ENCODE measurements at regions not wholly inside any gene's neighbourhood (a gene's known extent, or its start where the extent isn't known, plus 50 kb on each side); places are given as distances from the start of the nearest gene placed in this dataset.

DNA sequence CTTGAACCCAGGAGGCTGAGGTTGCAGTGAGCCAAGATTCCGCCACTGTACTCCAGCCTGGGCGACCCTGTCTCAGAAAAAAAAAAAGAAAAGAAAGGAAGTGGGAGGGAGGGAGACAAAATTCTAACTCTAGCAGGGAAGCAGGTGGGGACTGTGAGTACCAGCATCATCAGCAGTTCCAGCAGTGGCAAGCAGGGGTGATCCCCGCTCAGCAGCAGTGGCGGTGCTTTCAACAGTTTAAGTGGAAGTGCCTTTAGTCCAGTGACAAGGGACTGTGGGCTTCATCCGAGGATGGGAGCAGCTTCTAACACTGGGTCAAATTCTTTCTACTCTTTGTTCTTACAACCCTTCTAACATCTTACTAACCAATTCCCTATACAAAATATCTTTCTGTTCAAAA, 858.1 kb upstream of the ADAMTS5 start:
- H2BK120ac ChIP-seq (ENCODE audit: low read depth, low read length), result peak overlapping the region; percentile 42
- H3K9me3 ChIP-seq (ENCODE audit: control insufficient read depth, low read length), result no peaks in the 10 kb centered on the region
- H2BK12ac ChIP-seq (ENCODE audit: low read length in 2 of 2), result peak overlapping the region; percentile 38 to 86
- H2BK5ac ChIP-seq (ENCODE audit: low read depth, low read length, poor library complexity, severe bottlenecking), result no peak overlapping the region
- no peak overlapping the region for H2AK5ac ChIP-seq (ENCODE audit: low read length, severe bottlenecking)
- H2BK15ac ChIP-seq (ENCODE audit: low read depth, poor library complexity, severe bottlenecking), result peak overlapping the region; percentile 93
- no peak overlapping the region for H3K9ac ChIP-seq (ENCODE audit: low read length)
- no peak overlapping the region for H3K4me2 ChIP-seq (ENCODE audit: low read length, poor library complexity, severe bottlenecking)
- H3K14ac ChIP-seq (ENCODE audit: low read length in 2 of 2), result no peak overlapping the region
- no peaks in the 10 kb centered on the region for H3K36me3 ChIP-seq (ENCODE audit: control insufficient read depth in 1 of 2, insufficient read depth in 2 of 2, low read depth in 1 of 2, low read length in 2 of 2)
- H3K27me3 ChIP-seq (ENCODE audit: control insufficient read depth in 1 of 2, insufficient read depth in 1 of 2, low read length in 2 of 2), result no peaks in the 10 kb centered on the region
- H3K23ac ChIP-seq (ENCODE audit: low read length in 2 of 2), result no peak overlapping the region
- H4K91ac ChIP-seq (ENCODE audit: low read length), result peak overlapping the region; percentile 83
- peak overlapping the region in 1 of 2 experiments; percentile 73 for H3K4ac ChIP-seq (ENCODE audit: low read depth in 1 of 2, low read length in 2 of 2)
- no peaks in the 10 kb centered on the region for H3K4me1 ChIP-seq (ENCODE audit: control insufficient read depth, insufficient read depth, low read depth, low read length)
- 88% methylated on average over 5 of the region's 5 CpGs for WGBS
- H3K4me3 ChIP-seq (ENCODE audit: insufficient read depth in 1 of 2, low read depth in 1 of 2, low read length in 2 of 2), result no peak overlapping the region
- no peak overlapping the region for H2AFZ ChIP-seq (ENCODE audit: low read depth, low read length)
- no peaks in the 10 kb centered on the region for H3K79me1 ChIP-seq (replicated peaks; ENCODE audit: low read length, poor library complexity, severe bottlenecking)
- no peak for DNase-seq
- peak overlapping the region in 1 of 2 experiments; percentile 48 for H3K18ac ChIP-seq (ENCODE audit: low read depth in 1 of 2, low read length in 2 of 2)
- no peak overlapping the region for H4K8ac ChIP-seq (ENCODE audit: low read length)
- H3K27ac ChIP-seq (ENCODE audit: low read length, poor library complexity, severe bottlenecking), result no peak overlapping the region

DNA sequence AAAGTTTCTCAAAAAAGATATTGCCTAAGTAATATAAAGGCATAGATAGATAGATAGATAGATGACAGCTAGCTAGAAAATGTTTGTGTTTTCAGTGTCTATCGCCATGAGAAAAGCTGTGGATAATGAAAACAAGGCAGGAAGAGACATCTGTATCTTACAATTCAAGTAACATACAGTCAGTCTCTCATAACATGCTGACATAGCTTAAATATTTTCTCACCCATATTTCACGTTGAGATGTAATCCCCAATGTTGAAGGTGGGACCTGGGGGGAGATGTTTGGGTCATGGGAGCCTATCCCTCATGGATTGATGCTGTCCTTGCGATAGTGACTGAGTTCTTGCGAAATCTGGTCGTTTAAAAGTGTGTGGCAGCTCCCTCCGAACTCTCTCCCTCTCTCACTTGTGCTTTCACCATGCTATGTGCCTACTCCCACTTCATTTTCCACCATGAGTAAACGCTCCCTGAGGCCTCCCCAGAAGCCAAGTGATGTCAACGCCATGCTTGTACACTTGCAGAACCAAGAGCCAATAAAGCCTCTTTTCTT, 856.8 kb upstream of the ADAMTS5 start:
- no peak overlapping the region for H2BK15ac ChIP-seq (ENCODE audit: low read depth, poor library complexity, severe bottlenecking)
- no peak overlapping the region for H4K91ac ChIP-seq (ENCODE audit: low read length)
- H3K4me3 ChIP-seq (ENCODE audit: insufficient read depth in 1 of 2, low read depth in 1 of 2, low read length in 2 of 2), result no peak overlapping the region
- no peak overlapping the region for H3K4me2 ChIP-seq (ENCODE audit: low read length, poor library complexity, severe bottlenecking)
- H2AK5ac ChIP-seq (ENCODE audit: low read length, severe bottlenecking), result no peak overlapping the region
- no peak overlapping the region for H2BK120ac ChIP-seq (ENCODE audit: low read depth, low read length)
- no peak overlapping the region for H3K23ac ChIP-seq (ENCODE audit: low read length in 2 of 2)
- no peak overlapping the region for H2BK5ac ChIP-seq (ENCODE audit: low read depth, low read length, poor library complexity, severe bottlenecking)
- H3K4ac ChIP-seq (ENCODE audit: low read depth in 1 of 2, low read length in 2 of 2), result peak overlapping the region in 1 of 2 experiments; percentile 41
- no peak overlapping the region for H3K9ac ChIP-seq (ENCODE audit: low read length)
- H3K27ac ChIP-seq (ENCODE audit: low read length, poor library complexity, severe bottlenecking), result no peak overlapping the region
- no peaks in the 10 kb centered on the region for H3K27me3 ChIP-seq (ENCODE audit: control insufficient read depth in 1 of 2, insufficient read depth in 1 of 2, low read length in 2 of 2)
- no peak overlapping the region for H4K8ac ChIP-seq (ENCODE audit: low read length)
- H3K18ac ChIP-seq (ENCODE audit: low read depth in 1 of 2, low read length in 2 of 2), result peak overlapping the region in 1 of 2 experiments; percentile 16
- peak overlapping the region; percentile 2 to 37 for H2BK12ac ChIP-seq (ENCODE audit: low read length in 2 of 2)
- no peaks in the 10 kb centered on the region for H3K36me3 ChIP-seq (ENCODE audit: control insufficient read depth in 1 of 2, insufficient read depth in 2 of 2, low read depth in 1 of 2, low read length in 2 of 2)
- no peaks in the 10 kb centered on the region for H3K9me3 ChIP-seq (ENCODE audit: control insufficient read depth, low read length)
- 77% methylated on average over 6 of the region's 8 CpGs for WGBS
- DNase-seq, result no peak
- H3K4me1 ChIP-seq (ENCODE audit: control insufficient read depth, insufficient read depth, low read depth, low read length), result no peaks in the 10 kb centered on the region
- H3K79me1 ChIP-seq (replicated peaks; ENCODE audit: low read length, poor library complexity, severe bottlenecking), result no peaks in the 10 kb centered on the region
- no peak overlapping the region for H3K14ac ChIP-seq (ENCODE audit: low read length in 2 of 2)
- no peak overlapping the region for H2AFZ ChIP-seq (ENCODE audit: low read depth, low read length)

DNA sequence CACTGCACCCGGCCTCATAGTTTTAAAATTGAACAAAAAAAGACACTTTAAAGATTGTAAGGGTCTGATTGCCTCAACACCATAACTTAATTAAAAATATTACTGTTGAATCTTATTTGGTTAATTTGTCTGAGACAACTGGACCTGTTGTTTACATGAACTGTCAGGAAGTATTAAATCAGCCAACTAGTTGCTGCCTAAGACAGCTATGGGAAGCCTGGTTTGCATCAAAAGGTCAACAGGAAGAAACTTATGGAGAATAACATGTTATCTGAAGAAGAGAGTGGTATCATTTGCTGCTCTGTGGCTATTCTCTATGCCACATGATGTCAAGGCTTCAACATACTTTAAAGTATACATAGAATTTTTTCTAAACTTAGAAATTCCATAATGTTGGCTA, 853.5 kb upstream of the ADAMTS5 start:
- no peaks in the 10 kb centered on the region for H3K27me3 ChIP-seq (ENCODE audit: control insufficient read depth in 1 of 2, insufficient read depth in 1 of 2, low read length in 2 of 2)
- H3K4me1 ChIP-seq (ENCODE audit: control insufficient read depth, insufficient read depth, low read depth, low read length), result no peaks in the 10 kb centered on the region
- H2BK5ac ChIP-seq (ENCODE audit: low read depth, low read length, poor library complexity, severe bottlenecking), result no peak overlapping the region
- no peak overlapping the region for H3K4me3 ChIP-seq (ENCODE audit: insufficient read depth in 1 of 2, low read depth in 1 of 2, low read length in 2 of 2)
- H3K36me3 ChIP-seq (ENCODE audit: control insufficient read depth in 1 of 2, insufficient read depth in 2 of 2, low read depth in 1 of 2, low read length in 2 of 2), result no peaks in the 10 kb centered on the region
- no peak overlapping the region for H2BK12ac ChIP-seq (ENCODE audit: low read length in 2 of 2)
- no peak overlapping the region for H4K91ac ChIP-seq (ENCODE audit: low read length)
- H2BK120ac ChIP-seq (ENCODE audit: low read depth, low read length), result no peak overlapping the region
- H3K9ac ChIP-seq (ENCODE audit: low read length), result no peak overlapping the region
- no peak overlapping the region for H3K14ac ChIP-seq (ENCODE audit: low read length in 2 of 2)
- no CpG with 5 or more reads among the region's 1 CpG for WGBS
- no peak overlapping the region for H2AK5ac ChIP-seq (ENCODE audit: low read length, severe bottlenecking)
- no peak overlapping the region for H3K18ac ChIP-seq (ENCODE audit: low read depth in 1 of 2, low read length in 2 of 2)
- H3K4me2 ChIP-seq (ENCODE audit: low read length, poor library complexity, severe bottlenecking), result no peak overlapping the region
- DNase-seq, result no peak
- no peak overlapping the region for H4K8ac ChIP-seq (ENCODE audit: low read length)
- H3K23ac ChIP-seq (ENCODE audit: low read length in 2 of 2), result no peak overlapping the region
- no peaks in the 10 kb centered on the region for H3K79me1 ChIP-seq (replicated peaks; ENCODE audit: low read length, poor library complexity, severe bottlenecking)
- H2AFZ ChIP-seq (ENCODE audit: low read depth, low read length), result no peak overlapping the region
- no peak overlapping the region for H3K27ac ChIP-seq (ENCODE audit: low read length, poor library complexity, severe bottlenecking)
- no peaks in the 10 kb centered on the region for H3K9me3 ChIP-seq (ENCODE audit: control insufficient read depth, low read length)
- H2BK15ac ChIP-seq (ENCODE audit: low read depth, poor library complexity, severe bottlenecking), result no peak overlapping the region
- H3K4ac ChIP-seq (ENCODE audit: low read depth in 1 of 2, low read length in 2 of 2), result no peak overlapping the region

DNA sequence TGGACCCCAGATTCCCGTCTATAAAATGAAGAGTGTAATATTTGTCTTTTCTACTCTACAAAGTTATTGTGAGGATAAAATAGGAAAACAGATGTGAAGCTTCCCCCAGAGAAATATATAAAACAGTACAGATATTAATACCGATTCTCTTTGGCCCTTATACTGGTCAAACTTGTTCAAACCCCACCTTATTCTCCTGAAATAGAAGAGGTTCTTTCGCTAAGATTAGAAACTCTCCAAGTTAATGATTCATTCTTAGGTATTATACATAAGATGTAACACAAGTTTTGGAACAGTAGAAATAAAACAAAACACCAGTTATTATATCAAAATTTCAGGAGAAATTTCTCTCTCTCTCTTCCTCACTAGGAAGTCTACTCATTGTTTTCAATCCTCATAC, 852.4 kb upstream of the ADAMTS5 start:
- H3K4me2 ChIP-seq (ENCODE audit: low read length, poor library complexity, severe bottlenecking), result no peak overlapping the region
- no peak overlapping the region for H3K4ac ChIP-seq (ENCODE audit: low read depth in 1 of 2, low read length in 2 of 2)
- H3K4me3 ChIP-seq (ENCODE audit: insufficient read depth in 1 of 2, low read depth in 1 of 2, low read length in 2 of 2), result no peak overlapping the region
- no peak overlapping the region for H3K18ac ChIP-seq (ENCODE audit: low read depth in 1 of 2, low read length in 2 of 2)
- no peaks in the 10 kb centered on the region for H3K79me1 ChIP-seq (replicated peaks; ENCODE audit: low read length, poor library complexity, severe bottlenecking)
- no peak overlapping the region for H3K14ac ChIP-seq (ENCODE audit: low read length in 2 of 2)
- no peak overlapping the region for H4K8ac ChIP-seq (ENCODE audit: low read length)
- H2BK120ac ChIP-seq (ENCODE audit: low read depth, low read length), result peak overlapping the region; percentile 71
- no peak overlapping the region for H2BK15ac ChIP-seq (ENCODE audit: low read depth, poor library complexity, severe bottlenecking)
- no peak overlapping the region for H2AK5ac ChIP-seq (ENCODE audit: low read length, severe bottlenecking)
- no peak overlapping the region for H4K91ac ChIP-seq (ENCODE audit: low read length)
- no peak overlapping the region for H2AFZ ChIP-seq (ENCODE audit: low read depth, low read length)
- H2BK12ac ChIP-seq (ENCODE audit: low read length in 2 of 2), result peak overlapping the region in 1 of 2 experiments; percentile 95
- 100% methylated on average over 1 of the region's 3 CpGs for WGBS
- H3K27me3 ChIP-seq (ENCODE audit: control insufficient read depth in 1 of 2, insufficient read depth in 1 of 2, low read length in 2 of 2), result no peaks in the 10 kb centered on the region
- H3K9ac ChIP-seq (ENCODE audit: low read length), result no peak overlapping the region
- peak overlapping the region; percentile 53 for H2BK5ac ChIP-seq (ENCODE audit: low read depth, low read length, poor library complexity, severe bottlenecking)
- H3K27ac ChIP-seq (ENCODE audit: low read length, poor library complexity, severe bottlenecking), result peak overlapping the region; percentile 97
- no peak for DNase-seq
- H3K4me1 ChIP-seq (ENCODE audit: control insufficient read depth, insufficient read depth, low read depth, low read length), result no peaks in the 10 kb centered on the region
- no peaks in the 10 kb centered on the region for H3K36me3 ChIP-seq (ENCODE audit: control insufficient read depth in 1 of 2, insufficient read depth in 2 of 2, low read depth in 1 of 2, low read length in 2 of 2)
- H3K23ac ChIP-seq (ENCODE audit: low read length in 2 of 2), result no peak overlapping the region
- no peaks in the 10 kb centered on the region for H3K9me3 ChIP-seq (ENCODE audit: control insufficient read depth, low read length)
